Mammary epithelial cell (primary cell): ENCODE measurements at regions not wholly inside any gene's neighbourhood (a gene's known extent, or its start where the extent isn't known, plus 50 kb on each side); places are given as distances from the start of the nearest gene placed in this dataset.

ENCODE experiments used
- CTCF ChIP-seq, 2 donors: IDR thresholded peaks in 1 of 2; conservative IDR thresholded peaks in 1 of 2; 2 replicates each; pipeline ENCODE4 v1.5.1; 2011 to 2012; ENCODE audit warnings: inconsistent platforms in 2 of 2, low read length in 2 of 2, mild to moderate bottlenecking in 2 of 2, control low read depth in 1 of 2, low read depth in 1 of 2; ENCODE audit not compliant: insufficient read depth in 1 of 2; ENCODE audit errors: extremely low read depth in 1 of 2
- EZH2 ChIP-seq: IDR thresholded peaks from 2 replicates; pipeline ENCODE4 v1.6.1; 2012; ENCODE audit warnings: low read length, inconsistent platforms, borderline replicate concordance

- no peak for TF ChIP-seq CTCF (conservative IDR thresholded peaks at IDR 0.05 in 1 of 2, IDR thresholded peaks at IDR 0.05 in 1 of 2; ENCODE audit: extremely low read depth in 1 of 2, insufficient read depth in 1 of 2, low read depth in 1 of 2, low read length in 2 of 2)
- TF ChIP-seq EZH2, result no peak
Measured at GRCh38 chr2:234550056-234550455, 53.2 kb upstream of the ARL4C start.
